ENCODE measurements at regions not wholly inside any gene's neighbourhood (a gene's known extent, or its start where the extent isn't known, plus 50 kb on each side); places are given as distances from the start of the nearest gene placed in this dataset.
"Not testable (repeated sequence)": the region's sequence is repeated elsewhere in the genome, so short reads cannot be mapped to it uniquely, and the experiment has no call there.

- no peak for DNase-seq
Observed at GRCh38 chr2:131641414-131642206, 113.9 kb downstream of the CCDC74A start.

- DNase-seq = not testable (repeated sequence)
Observed at GRCh38 chr2:131643180-131643579, 115.5 kb downstream of the CCDC74A start.

GRCh38 chr2:131645177-131645765 lies 117.6 kb downstream of the CCDC74A start:
- DNase-seq = no peak

GRCh38 chr2:131646220-131646619 lies 118.5 kb downstream of the CCDC74A start:
- not testable (repeated sequence) for DNase-seq

GRCh38 chr2:131646669-131647297 lies 119.1 kb downstream of the CCDC74A start:
- no peak for DNase-seq

GRCh38 chr2:131648565-131648964 lies 120.9 kb downstream of the CCDC74A start:
- not testable (repeated sequence) for DNase-seq

- DNase-seq = not testable (repeated sequence)
Observed at GRCh38 chr2:131652246-131652645, 124.6 kb downstream of the CCDC74A start.

GRCh38 chr2:131654107-131654506 lies 126.4 kb downstream of the CCDC74A start:
- DNase-seq = not testable (repeated sequence)

- no peak for DNase-seq
Observed at GRCh38 chr2:131656816-131657633, 129.3 kb downstream of the CCDC74A start.

GRCh38 chr2:131657895-131658768 lies 130.4 kb downstream of the CCDC74A start:
- DNase-seq = no peak

GRCh38 chr2:131658769-131659131 lies 131.1 kb downstream of the CCDC74A start:
- no peak for DNase-seq

GRCh38 chr2:131659168-131659572 lies 131.5 kb downstream of the CCDC74A start:
- no peak for DNase-seq

GRCh38 chr2:131661101-131661782 lies 133.6 kb downstream of the CCDC74A start:
- DNase-seq = peak; percentile 45

GRCh38 chr2:131661884-131662535 lies 134.3 kb downstream of the CCDC74A start:
- DNase-seq = not testable (repeated sequence)

GRCh38 chr2:131663501-131663900 lies 135.8 kb downstream of the CCDC74A start:
- DNase-seq = not testable (repeated sequence)

- not testable (repeated sequence) for DNase-seq
Observed at GRCh38 chr2:131665716-131666115, 138.0 kb downstream of the CCDC74A start.

GRCh38 chr2:131668794-131669540 lies 141.3 kb downstream of the CCDC74A start:
- not testable (repeated sequence) for DNase-seq

- not testable (repeated sequence) for DNase-seq
Observed at GRCh38 chr2:131671841-131672470, 144.3 kb downstream of the CCDC74A start.

Measured in NCI-H1092 treated with DMSO at 0.1 percent for 48 hours (cell line).